ENCODE measurements at regions not wholly inside any gene's neighbourhood (a gene's known extent, or its start where the extent isn't known, plus 50 kb on each side); places are given as distances from the start of the nearest gene placed in this dataset.

- Histone ChIP-seq H3K27ac (ENCODE audit: low read depth, low read length) (no peak overlapping the region), H3K9me3 (ENCODE audit: control insufficient read depth, insufficient read depth, low read length) (no peaks in the 10 kb centered on the region)
Measured at GRCh38 chr13:83980331-83980730, 98.1 kb upstream of the SLITRK1 start.

GRCh38 chr13:83975655-83976165, 93.4 kb upstream of the SLITRK1 start:
- H4K20me1 ChIP-seq (ENCODE audit: control insufficient read depth, insufficient read depth, low read depth, low read length) = no peaks in the 10 kb centered on the region
- no peaks in the 10 kb centered on the region for H3K27me3 ChIP-seq (ENCODE audit: control insufficient read depth, low read length)
- no peaks in the 10 kb centered on the region for H3K9me3 ChIP-seq (ENCODE audit: control insufficient read depth, insufficient read depth, low read length)
- TF ChIP-seq CTCF (IDR thresholded peaks at IDR 0.05; ENCODE audit: low read depth, low read length, poor library complexity, severe bottlenecking) (no peak), EZH2phosphoT487 (IDR thresholded peaks at IDR 0.05; ENCODE audit: borderline replicate concordance, low read length) (no peak)
- H3K4me1 ChIP-seq (ENCODE audit: control insufficient read depth, low read length) = no peaks in the 10 kb centered on the region
- no peaks in the 10 kb centered on the region for H3K36me3 ChIP-seq (ENCODE audit: control insufficient read depth, low read length)
- no peak overlapping the region for H3K27ac ChIP-seq (ENCODE audit: low read depth, low read length)
- H3K79me2 ChIP-seq (ENCODE audit: control insufficient read depth, low read length) = no peaks in the 10 kb centered on the region
- H3K4me2 ChIP-seq (ENCODE audit: low read length) = no peak overlapping the region
- H3F3A ChIP-seq (ENCODE audit: control insufficient read depth, insufficient read depth) = no peaks in the 10 kb centered on the region
- no peak overlapping the region for H3K4me3 ChIP-seq (ENCODE audit: low read length)
- H3K9me2 ChIP-seq (replicated peaks; ENCODE audit: control insufficient read depth, low read length) = no peaks in the 10 kb centered on the region

More at GRCh38 chr13:83980331-83980730, 98.1 kb upstream of the SLITRK1 start:
- Histone ChIP-seq H4K20me1 (ENCODE audit: control insufficient read depth, insufficient read depth, low read depth, low read length) (no peaks in the 10 kb centered on the region), H3K9me2 (replicated peaks; ENCODE audit: control insufficient read depth, low read length) (no peaks in the 10 kb centered on the region), H3K4me1 (ENCODE audit: control insufficient read depth, low read length) (no peaks in the 10 kb centered on the region), H3K79me2 (ENCODE audit: control insufficient read depth, low read length) (no peaks in the 10 kb centered on the region), H3K4me2 (ENCODE audit: low read length) (no peak overlapping the region), H3F3A (ENCODE audit: control insufficient read depth, insufficient read depth) (no peaks in the 10 kb centered on the region), H3K36me3 (ENCODE audit: control insufficient read depth, low read length) (no peaks in the 10 kb centered on the region), H3K27me3 (ENCODE audit: control insufficient read depth, low read length) (no peaks in the 10 kb centered on the region), H3K4me3 (ENCODE audit: low read length) (no peak overlapping the region)
- TF ChIP-seq EZH2phosphoT487 (IDR thresholded peaks at IDR 0.05; ENCODE audit: borderline replicate concordance, low read length) = no peak
- TF ChIP-seq CTCF (IDR thresholded peaks at IDR 0.05; ENCODE audit: low read depth, low read length, poor library complexity, severe bottlenecking) = no peak

GRCh38 chr13:83958531-83958930, 76.3 kb upstream of the SLITRK1 start:
- no peak for TF ChIP-seq CTCF (IDR thresholded peaks at IDR 0.05; ENCODE audit: low read depth, low read length, poor library complexity, severe bottlenecking)
- no peak for TF ChIP-seq EZH2phosphoT487 (IDR thresholded peaks at IDR 0.05; ENCODE audit: borderline replicate concordance, low read length)
- no peaks in the 10 kb centered on the region for H3F3A ChIP-seq (ENCODE audit: control insufficient read depth, insufficient read depth)
- no peaks in the 10 kb centered on the region for H3K27me3 ChIP-seq (ENCODE audit: control insufficient read depth, low read length)
- no peak overlapping the region for H3K4me2 ChIP-seq (ENCODE audit: low read length)
- no peak overlapping the region for H3K4me3 ChIP-seq (ENCODE audit: low read length)
- no peaks in the 10 kb centered on the region for H4K20me1 ChIP-seq (ENCODE audit: control insufficient read depth, insufficient read depth, low read depth, low read length)
- no peaks in the 10 kb centered on the region for H3K36me3 ChIP-seq (ENCODE audit: control insufficient read depth, low read length)
- H3K27ac ChIP-seq (ENCODE audit: low read depth, low read length) = no peak overlapping the region
- no peaks in the 10 kb centered on the region for H3K79me2 ChIP-seq (ENCODE audit: control insufficient read depth, low read length)
- H3K9me3 ChIP-seq (ENCODE audit: control insufficient read depth, insufficient read depth, low read length) = no peaks in the 10 kb centered on the region
- no peaks in the 10 kb centered on the region for H3K9me2 ChIP-seq (replicated peaks; ENCODE audit: control insufficient read depth, low read length)
- H3K4me1 ChIP-seq (ENCODE audit: control insufficient read depth, low read length) = no peaks in the 10 kb centered on the region

Measured in DOHH2 (cell line).